GM19438 (cell line): ENCODE measurements at regions not wholly inside any gene's neighbourhood (a gene's known extent, or its start where the extent isn't known, plus 50 kb on each side); places are given as distances from the start of the nearest gene placed in this dataset.
"Not testable (repeated sequence)": the region's sequence is repeated elsewhere in the genome, so short reads cannot be mapped to it uniquely, and the experiment has no call there.

Source experiments
- ATAC-seq: cut with Tn5 transposase; IDR thresholded peaks from one replicate; pipeline ENCODE4 v1.9.1; 2021; ENCODE audit warnings: low read depth; ENCODE audit not compliant: unreplicated experiment

DNA sequence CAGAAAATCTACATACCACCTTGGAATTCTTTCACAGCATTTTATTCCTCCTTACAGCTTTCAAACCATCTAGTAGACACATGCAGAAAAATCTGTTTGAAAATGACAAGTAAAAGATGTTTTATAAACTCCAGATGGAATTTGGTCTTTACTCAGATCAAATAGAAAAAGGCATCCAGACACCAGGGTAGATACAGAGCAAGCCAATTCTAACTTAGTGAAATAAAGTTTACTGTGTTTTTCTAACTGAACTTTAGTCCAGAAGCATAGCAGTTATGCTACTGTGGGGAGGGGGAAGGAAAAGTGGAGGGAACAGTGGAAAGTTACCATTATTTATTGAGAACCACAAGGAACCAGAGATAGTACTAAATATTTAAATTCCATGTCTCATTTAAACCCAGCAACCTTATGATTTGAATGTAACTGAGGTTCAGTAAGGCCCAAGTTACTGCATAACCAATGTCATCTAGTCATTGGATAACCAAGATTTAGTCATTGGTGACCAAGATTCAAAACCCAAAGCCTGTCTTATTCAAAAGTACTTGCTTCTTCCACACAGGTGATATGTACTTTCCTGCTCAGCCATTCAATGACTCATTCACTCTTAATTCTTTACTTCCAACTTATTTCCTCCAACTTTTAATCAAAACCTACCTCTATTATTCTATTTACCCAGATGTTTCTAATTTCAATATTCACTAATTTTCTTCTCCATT lies 57.7 kb downstream of the RAD51AP2 start:
- no peak for ATAC-seq

DNA sequence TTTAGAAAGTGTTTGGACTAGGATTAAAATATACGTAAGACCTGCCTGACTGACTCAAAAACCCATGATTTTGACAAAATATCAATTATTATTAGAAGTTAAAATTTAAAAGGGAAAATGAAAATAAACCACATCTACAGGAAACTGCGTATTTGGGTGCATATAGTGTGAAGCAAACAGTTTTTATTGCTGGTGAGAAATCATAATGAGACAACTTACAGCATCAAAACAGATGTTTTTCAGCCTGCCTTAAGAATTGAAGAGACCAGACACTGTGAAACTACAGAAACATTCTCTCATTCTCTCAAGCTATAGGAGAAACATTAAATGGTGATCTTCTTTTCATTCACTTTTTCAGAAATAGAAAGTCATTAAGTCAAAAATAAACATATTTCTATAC lies 62.9 kb downstream of the RAD51AP2 start:
- ATAC-seq, result no peak

DNA sequence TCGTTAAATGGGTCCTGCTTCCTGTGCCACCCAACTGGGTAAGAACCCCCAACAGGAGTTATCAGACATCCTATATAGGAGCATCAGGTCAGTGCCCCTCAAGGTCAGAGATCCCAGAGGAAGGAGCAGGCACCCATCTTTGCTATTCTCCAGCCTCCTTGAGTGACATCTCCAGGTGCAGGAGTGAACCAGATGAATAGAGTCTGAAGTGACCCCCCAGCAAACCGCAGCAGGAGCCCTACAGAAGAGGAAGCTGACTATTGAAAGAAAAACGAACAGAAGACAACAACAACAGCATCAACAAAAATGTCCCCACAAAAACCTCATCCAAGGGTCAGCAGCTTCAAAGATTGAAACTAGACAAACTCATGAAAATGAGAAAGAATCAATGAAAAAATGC lies 72.0 kb downstream of the RAD51AP2 start:
- ATAC-seq, result not testable (repeated sequence)

DNA sequence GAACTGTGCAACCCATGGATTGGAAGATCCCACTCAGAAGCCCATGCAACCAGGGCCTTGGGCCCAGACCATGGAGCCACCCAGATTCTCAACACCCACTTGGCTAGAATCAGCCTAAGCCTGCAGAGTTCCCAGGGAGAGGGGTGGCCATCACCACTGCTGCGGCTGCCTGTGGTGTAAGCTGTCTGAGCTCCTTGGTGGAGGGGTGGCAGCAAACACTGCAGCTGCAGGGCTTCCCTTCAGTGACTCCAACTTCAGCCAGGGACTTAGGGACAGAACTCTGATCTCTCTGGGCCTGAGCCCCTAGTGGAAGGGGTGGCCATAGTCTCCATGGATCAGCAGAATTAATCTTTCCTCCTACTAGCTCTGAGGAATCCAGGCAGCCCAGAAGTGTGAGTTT lies 72.5 kb downstream of the RAD51AP2 start:
- ATAC-seq, result no peak

DNA sequence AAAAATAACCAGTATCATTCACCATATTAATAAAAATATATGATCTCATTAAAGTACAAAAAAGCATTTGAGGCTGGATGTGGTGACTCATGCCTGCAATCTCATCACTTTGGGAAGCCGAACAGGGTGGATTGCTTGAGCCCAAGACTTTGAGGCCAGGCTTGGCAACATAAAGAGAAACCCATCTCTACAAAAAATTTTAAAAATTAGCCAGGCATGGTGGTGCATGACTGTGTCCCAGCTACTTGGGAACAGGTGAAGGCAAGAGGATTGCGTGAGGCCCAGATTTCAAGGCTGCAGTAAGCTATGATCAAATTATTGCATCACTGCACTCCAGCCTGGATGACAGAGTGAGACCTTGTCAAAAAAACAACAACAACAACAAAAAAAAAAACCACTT lies 75.9 kb downstream of the RAD51AP2 start:
- no peak for ATAC-seq

DNA sequence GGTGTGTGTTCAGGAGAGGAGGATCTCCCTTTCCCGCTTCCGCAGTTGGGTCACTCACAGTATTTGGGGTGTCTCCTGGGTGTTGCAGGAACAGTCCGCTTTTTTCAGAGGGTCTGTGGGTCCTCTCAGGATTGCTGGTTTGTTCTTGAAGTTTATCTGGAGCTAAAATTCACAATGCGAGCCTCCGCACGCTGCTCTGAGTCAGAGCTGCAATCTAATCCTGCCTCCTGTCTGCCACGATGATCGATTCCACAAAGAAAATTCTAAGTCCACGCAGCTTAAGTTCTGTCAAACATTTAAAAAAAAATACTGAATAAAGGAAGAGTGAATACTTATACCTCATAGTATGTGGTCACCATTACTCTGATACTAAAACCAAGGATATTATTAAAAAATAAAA lies 76.5 kb downstream of the RAD51AP2 start:
- ATAC-seq, result no peak

DNA sequence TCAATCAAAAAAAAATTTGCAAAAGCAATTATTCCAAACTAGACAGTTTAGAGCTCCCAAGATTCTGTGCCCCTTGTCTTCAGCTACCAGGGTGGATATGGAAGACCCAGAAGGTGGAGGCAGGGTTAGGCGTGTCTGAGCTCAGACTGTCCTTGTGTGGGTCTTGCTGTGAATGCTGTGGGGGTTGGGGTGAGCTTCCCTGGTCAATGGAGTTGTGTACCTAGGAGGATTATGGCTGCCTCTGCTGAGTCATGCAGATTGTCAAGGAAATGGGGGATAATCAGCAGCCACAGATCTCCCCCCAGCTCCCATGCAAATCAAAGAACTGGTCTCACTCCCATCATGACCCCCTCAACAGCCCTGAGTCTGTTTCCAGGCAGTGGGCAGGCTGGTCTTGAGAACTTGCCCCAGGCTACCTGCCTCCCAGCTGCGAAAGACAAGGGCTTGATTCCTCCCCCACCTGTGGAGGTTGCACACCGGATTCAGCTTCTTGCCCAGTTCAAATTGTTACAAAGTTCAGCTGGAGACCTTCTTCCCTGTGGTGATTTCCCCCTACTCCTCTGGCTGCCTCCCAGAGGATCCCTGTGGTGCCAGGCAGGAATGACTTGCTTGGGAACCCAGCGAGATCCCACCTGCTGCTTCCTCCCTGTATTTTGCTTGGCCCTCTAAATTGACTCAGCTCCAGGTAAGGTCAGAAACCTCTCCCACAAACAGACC lies 77.0 kb downstream of the RAD51AP2 start:
- no peak for ATAC-seq

DNA sequence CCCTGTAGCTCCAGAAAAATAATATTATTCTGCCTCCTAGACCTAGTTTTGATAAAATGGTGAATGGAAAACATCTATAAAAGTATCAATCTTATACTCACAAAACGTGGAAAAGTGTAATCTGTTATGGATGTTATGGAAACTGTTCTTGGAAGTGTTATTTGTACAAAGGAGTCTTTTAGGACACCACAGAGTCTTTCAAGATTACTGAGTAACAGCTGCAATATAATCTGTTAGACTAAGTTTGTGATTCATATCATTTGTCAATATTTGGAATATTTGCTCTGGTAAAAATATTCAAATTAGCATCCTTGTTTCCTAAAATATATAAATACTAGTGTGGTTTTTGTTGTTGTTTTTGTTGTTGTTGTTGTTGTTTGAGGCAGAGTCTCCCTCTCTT lies 87.9 kb downstream of the RAD51AP2 start:
- ATAC-seq, result no peak

DNA sequence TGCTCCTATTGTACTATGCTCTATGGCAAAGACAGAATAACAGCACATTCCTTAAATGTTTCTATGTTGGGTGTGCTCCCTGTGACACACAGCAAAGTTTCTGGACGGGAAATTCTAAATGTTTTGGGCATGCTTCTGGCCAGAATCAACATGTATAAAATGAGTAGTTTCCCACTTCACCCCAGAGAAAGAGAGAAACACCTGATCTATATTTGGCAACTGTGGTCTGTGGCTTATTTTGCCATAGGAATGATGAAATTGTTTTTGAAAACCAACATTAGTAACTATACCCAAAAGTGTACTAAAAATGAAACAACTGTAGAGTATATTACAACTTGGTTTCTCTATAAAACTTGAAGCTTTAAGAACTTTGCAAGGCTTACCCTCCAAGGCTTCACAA lies 89.1 kb downstream of the RAD51AP2 start:
- no peak for ATAC-seq

DNA sequence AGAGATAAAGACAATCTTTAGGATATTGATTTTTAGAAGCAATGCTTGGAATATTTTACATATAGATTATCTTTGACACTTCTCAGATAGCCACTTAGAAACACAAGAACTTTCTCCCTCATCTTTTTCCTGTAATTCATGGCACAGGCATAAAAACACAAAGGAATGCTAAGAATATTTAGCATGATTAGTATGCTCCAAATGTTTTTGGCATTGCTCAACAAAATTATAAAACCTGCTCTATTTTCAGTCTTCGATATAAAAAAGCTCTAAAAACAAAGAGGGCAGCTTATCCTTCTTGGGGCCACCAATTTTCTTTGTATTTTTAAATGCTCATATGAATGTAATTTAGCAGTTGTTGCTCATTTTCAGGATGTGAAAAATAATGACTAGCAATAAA lies 90.8 kb downstream of the RAD51AP2 start:
- ATAC-seq, result no peak

DNA sequence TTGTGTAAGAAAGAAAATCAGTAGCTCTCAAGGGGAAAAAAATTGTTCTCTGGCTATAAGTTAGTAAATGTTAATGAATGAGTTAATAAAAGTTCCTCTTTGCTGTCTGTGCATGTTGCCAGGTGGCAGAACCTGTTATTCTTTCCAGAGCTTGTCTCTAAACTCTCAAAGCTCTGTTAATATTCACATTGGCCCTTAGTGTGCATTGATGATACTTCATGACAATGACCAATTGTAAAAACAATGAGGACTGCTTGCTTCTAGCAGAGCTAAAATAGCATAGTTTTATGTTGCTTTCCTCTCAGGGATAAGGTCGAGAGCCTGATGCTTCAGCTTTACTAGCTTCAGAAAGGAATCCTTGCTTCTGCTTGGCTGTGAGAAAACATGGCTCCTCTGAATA lies 91.5 kb downstream of the RAD51AP2 start:
- ATAC-seq, result no peak

DNA sequence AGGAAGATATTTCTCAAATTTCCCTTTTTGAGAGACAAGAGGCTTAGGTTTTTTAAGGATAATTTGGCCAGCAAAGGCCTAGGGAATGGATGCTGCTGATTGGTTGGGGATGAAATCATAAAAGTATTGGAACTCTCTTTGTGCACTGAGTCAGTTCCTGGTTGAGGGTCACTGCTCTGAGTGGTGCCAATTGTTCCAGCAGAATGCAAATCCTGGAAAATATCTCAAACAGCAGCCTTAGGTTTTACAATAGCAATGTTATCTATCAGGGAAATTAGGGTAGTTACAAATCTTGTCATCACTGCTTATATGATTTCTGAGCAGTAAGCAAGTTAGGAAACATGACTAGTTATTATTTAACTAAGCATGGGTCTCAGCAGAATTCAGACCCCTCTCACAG lies 96.2 kb downstream of the RAD51AP2 start:
- no peak for ATAC-seq

DNA sequence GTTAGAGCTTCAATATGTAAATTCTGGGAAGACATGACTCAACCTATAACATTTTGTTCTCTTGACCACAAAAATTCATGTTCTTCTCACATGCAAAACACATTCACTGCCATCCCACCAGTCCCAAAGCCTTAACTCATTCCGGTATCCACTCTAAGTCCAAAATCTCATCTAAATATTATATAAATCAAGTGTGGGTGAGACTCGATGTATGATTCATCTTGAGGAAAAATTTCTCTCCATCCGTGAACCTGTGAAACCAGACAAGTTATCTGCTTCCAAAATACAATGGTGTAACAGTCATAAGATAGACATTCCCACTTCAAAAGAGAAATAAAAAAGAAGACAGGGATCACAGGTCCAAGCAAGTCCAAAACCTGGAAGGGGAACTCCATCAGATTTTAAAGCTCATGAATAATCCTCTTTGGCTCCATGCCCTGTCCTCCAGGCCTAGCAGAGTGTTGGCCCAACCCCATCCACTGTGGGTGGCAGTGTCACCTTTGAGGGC lies 101.3 kb downstream of the RAD51AP2 start:
- ATAC-seq, result no peak

DNA sequence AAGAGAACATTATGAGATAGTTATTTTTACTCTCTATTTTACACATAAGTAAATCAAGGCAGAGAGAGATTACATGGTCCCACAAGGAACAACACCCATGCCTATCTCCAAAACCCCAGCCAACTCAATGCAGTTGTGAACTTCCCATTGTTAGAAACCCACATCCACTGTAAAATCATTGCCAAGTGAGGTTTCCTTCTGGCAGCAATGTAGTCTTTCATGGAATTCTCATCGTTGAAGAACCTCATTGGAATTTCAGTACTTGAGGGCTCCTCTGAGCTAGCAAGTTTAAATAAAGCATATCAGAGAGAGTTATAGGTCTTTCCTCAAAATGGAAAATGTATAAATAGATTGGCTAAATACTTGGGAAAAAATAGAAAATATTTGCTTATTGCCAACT lies 105.2 kb downstream of the RAD51AP2 start:
- ATAC-seq, result no peak

DNA sequence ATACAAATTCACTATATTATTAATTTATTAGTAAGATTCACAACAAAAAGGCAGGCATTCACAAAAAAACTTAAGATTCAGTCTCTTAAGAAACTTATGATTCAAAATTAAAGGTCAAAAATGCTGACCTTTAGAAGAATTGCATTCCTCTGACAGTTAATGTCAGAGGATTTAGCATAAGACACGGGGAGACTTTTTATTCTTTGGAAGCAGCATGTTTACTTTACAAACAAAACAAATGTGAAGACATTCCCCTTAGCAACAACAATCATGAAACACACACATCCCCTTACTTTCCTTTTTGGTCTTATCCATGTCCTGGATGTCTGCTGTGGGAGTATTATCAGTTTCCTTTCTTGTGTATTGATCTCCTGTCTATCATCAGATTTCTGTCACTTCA lies 117.1 kb downstream of the RAD51AP2 start:
- ATAC-seq, result no peak

DNA sequence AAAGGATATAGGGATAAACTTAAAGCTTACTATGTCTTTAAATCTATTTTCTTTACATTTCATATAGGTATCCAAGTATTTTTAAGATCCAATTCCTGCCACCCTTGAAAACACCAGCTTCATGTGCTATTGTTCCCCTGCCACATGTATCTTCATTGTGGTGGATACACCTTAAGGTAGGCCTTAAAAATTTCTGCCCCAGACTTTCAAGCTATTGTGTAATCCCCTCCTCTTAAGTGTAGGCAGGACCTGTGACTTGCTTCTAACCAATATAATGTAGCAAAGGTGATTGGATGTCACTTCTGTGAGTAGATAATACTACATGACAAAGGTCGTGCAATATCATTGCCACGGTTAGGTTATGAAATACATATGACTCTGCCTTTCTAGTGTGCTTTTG lies 119.5 kb downstream of the RAD51AP2 start:
- ATAC-seq, result no peak

DNA sequence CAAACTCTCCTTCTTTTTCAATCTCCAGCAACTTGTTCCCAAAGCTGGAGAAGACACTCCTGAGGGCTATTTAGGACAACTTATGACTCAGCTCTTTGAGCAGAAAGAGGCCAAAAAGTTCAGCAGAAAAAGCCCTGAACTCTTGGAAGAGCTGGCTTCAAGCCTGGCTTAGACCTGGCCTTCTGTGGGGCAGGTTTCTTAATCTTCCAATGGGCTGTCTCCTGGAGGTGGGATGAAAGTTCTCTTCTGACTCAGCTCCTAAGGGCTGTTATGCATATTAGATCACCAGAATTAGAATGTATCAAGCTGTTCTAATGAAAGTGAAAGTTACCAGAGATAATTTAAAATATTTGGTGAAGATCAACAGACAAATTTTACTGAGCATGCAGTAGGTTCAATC lies 129.4 kb downstream of the RAD51AP2 start:
- no peak for ATAC-seq

DNA sequence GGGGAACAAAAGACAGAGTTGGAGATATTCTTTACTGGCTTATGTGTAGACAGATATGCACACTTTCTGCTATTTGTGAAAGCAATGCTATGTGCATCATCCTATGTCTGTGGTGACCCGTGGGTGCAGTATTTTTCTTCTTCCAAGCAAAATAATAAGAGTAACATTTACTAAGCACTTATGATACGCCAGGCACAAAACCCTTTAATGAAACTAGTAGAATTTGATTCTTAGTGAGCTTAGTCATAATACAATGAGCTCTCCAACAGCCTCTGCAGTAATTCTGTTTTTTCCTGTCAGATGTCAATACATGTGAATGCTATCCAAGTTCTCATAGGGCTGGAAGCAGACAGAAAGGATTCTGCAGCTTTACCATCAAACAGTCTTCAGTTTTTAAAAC lies 130.6 kb downstream of the RAD51AP2 start:
- ATAC-seq, result no peak

DNA sequence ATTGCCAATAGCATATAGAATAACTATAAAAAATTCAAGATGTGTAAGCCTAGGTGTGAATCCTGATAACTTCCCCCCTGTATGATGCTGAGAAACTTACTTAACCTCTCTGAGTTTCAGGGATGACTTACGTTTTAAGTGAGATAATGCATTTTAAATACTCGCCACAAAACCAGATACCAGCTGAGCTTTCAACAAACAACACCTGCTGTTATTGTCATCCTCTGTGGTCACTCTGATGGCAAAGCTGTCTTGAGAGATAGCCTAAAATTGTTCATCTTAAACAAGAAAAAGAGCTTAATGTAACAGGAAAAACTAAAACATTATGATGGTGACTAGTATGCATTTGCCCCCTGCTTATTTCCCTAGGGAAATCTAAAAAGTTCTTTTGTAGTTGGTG lies 131.5 kb downstream of the RAD51AP2 start:
- ATAC-seq, result no peak

DNA sequence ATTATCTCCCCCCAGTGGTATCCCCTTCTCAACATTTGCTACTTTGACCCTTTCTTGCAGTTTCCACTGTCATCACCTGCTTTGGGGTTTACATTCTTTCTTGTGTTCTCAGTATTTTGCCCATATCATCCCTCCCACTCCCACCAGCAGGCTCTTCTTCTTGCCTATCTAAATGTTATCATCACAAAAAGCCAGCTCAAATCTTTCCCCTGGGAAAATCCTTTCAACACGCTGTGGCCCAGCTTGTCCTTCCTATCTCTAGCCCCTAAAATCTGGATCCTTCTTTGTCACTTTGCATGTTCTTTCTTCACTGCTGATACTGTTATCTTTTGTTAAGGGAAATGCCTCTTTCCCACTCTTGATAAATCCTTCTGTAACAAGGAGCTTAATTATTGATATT lies 138.2 kb downstream of the RAD51AP2 start:
- ATAC-seq, result no peak

DNA sequence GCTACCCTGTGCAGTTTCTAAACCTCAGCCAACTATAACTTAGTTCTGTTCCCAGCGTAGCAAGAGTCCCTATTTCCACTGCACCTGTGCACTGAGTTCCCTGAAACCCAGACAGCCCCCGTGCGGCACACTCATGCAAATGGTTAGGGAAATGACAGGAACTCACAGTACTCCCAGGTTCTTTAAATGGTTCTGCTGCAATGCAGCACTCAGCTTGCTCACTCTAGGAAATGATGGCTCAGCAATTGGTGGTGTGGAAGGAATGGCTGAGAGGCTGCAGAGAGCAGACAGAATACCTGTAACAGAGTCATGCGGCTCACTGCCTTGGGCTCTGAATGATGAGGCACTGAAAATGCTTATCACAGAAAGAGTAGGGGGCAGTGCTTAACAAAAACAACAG lies 143.0 kb downstream of the RAD51AP2 start:
- ATAC-seq, result no peak

DNA sequence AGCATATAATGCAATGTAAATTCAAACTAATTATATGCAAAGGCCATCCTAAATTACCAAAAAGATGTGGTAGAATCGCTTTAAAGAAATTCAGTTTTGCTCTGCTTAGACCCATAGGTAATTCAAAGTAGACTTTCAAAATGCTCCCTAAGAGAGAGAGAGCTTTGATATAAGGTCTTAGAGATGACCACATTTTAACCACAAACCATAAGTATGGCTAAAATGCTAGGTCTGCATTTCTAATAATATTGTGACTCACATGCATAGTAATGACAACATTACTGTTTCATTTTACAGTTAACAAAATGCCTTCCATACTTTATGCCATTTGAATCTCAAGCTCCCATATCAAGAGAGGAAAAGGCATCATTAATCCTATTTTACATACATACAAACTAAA lies 144.5 kb downstream of the RAD51AP2 start:
- no peak for ATAC-seq
